GM13977 (cell line): ENCODE measurements at regions not wholly inside any gene's neighbourhood (a gene's known extent, or its start where the extent isn't known, plus 50 kb on each side); places are given as distances from the start of the nearest gene placed in this dataset.

ENCODE experiments used
- DNase-seq: peaks from one replicate; pipeline ENCODE4 v3.0.0; 2012; ENCODE audit warnings: low spot score
- in situ Hi-C: fragments of 300-500 bp; cut with MboI; formaldehyde crosslinking; loops from one replicate; pipeline ENCODE4 v1.12.0; 2022; ENCODE audit warnings: low sequenced_read_pairs, low pct_unique_long_range_greater_than_20kb, mixed read lengths, inconsistent platforms; ENCODE audit not compliant: unreplicated experiment
- TF ChIP-seq, protein P1 (sequence below): IDR thresholded peaks from 2 replicates; pipeline ENCODE4 v1.5.1; 2012; ENCODE audit warnings: mild to moderate bottlenecking, control low read depth; ENCODE audit not compliant: insufficient read depth; ENCODE audit errors: extremely low read depth, missing control alignments

DNA sequence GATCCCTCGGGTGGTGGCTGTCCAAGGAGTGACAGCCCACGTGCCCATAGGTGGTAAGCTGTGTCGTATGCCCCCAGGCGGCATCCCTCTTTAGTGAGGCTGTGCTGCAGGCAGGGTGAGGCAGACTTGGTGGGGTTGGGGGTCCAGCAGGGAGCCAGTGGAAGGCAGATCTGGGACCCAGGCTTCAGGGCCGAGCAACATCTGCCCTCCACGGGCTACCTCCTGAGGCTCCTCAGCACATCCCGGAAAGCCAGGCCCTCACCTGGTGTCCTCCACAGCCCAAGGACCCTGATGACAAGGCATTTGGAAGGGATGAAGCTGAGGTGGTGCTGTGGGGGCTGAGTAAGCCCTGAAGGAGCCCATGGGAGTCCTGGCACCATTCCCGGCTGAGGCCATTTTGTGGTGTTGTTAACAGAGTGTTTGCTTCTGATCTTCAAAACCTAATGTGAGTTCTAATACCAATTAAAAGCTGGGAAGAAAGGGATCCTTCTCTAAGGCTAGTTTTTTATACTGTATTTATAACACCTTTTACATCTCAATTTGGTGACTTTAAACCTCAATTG lies 295.8 kb upstream of the IRX2 start:
- in situ Hi-C loops, result no loop called here

DNA sequence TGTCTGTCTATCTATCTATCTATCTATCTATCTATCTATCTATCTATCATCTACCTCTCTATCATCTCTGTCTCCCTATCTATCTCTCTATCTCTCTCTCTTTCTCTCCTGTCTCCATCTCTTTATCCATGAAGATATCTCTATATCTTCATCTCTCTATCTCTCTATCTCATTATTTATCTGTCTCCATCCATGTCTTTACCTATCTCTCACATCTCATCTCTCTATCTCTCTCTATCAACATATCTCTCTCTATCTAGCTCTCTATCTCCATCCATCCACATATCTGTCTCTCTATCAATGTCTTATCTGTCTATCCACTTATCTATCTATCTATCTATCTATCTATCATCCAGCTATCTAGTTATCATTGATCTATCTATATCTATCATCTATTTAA lies 292.1 kb upstream of the IRX2 start:
- TF ChIP-seq, protein P1, sequence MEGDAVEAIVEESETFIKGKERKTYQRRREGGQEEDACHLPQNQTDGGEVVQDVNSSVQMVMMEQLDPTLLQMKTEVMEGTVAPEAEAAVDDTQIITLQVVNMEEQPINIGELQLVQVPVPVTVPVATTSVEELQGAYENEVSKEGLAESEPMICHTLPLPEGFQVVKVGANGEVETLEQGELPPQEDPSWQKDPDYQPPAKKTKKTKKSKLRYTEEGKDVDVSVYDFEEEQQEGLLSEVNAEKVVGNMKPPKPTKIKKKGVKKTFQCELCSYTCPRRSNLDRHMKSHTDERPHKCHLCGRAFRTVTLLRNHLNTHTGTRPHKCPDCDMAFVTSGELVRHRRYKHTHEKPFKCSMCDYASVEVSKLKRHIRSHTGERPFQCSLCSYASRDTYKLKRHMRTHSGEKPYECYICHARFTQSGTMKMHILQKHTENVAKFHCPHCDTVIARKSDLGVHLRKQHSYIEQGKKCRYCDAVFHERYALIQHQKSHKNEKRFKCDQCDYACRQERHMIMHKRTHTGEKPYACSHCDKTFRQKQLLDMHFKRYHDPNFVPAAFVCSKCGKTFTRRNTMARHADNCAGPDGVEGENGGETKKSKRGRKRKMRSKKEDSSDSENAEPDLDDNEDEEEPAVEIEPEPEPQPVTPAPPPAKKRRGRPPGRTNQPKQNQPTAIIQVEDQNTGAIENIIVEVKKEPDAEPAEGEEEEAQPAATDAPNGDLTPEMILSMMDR, result no peak
- in situ Hi-C loops, result no loop called here
- DNase-seq, result no peak

More for the DNA sequence above, 295.8 kb upstream of the IRX2 start:
- TF ChIP-seq, protein P1, result no peak
- no peak for DNase-seq

- DNase-seq, result no peak
- in situ Hi-C loops, result no loop called here
- TF ChIP-seq, protein P1, result no peak
Observed at GRCh38 chr5:3041001-3041400, 289.5 kb upstream of the IRX2 start.

DNA sequence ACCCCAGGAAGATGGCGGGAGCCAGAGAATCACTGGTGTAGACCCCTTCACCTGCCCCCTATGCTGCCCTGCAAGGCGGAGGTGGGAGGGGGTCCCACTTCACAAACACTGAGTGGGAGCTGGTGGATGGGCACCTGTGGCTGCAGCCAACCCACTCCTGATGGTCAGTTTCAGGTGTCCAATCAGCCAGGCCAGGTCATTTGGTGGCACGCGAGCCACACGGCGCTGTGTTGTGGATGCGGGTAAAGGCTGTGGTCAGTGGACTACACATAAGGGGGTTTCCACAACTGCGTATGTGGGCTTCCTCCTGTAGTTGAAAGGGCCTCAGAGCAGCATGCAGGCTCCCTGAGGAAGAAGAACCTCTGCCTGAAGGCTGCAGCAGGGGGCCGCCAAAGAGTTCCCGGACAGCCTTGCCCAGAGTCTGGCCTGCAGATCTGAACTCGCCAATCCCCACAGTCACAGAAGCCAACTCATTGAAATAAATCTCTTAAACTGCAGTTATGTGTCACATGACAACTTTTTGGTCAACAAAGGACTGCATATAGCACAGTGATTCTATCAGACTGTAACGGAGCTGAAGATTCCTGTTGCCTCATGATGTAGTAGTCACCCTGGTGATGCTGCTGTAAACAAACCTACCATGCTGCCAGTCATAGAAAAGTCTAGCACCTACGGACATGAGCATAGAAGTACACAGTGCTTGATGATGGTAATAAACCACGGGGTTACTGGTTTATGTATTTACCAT lies 284.7 kb upstream of the IRX2 start:
- no peak for DNase-seq
- TF ChIP-seq, protein P1, result no peak
- in situ Hi-C loops, result no loop called here

DNA sequence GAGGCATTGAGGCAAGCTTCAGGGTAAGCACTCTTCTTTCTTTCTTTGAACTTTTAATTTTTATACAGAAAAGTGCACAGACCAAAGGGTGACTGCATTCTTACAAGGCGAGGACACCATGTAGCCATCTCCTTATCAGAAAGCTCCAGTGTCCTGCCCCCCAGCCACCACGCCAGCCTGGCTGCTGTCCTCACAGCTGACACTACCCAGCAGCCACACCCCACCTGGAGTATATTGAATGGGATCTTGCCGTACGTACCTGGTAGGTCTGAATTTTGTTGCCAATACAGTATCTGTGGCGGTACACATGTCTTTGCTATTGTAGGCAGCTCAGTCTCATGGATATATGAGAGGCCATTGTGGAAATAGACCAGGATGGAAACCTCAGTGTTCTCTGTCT lies 284.0 kb upstream of the IRX2 start:
- in situ Hi-C loops, result no loop called here
- TF ChIP-seq, protein P1, result no peak
- DNase-seq, result no peak

- TF ChIP-seq, protein P1, result no peak
- no peak for DNase-seq
- in situ Hi-C loops, result no loop called here
Observed at GRCh38 chr5:3034881-3035280, 283.4 kb upstream of the IRX2 start.
